ENCODE measurements at regions not wholly inside any gene's neighbourhood (a gene's known extent, or its start where the extent isn't known, plus 50 kb on each side); places are given as distances from the start of the nearest gene placed in this dataset.

DNA sequence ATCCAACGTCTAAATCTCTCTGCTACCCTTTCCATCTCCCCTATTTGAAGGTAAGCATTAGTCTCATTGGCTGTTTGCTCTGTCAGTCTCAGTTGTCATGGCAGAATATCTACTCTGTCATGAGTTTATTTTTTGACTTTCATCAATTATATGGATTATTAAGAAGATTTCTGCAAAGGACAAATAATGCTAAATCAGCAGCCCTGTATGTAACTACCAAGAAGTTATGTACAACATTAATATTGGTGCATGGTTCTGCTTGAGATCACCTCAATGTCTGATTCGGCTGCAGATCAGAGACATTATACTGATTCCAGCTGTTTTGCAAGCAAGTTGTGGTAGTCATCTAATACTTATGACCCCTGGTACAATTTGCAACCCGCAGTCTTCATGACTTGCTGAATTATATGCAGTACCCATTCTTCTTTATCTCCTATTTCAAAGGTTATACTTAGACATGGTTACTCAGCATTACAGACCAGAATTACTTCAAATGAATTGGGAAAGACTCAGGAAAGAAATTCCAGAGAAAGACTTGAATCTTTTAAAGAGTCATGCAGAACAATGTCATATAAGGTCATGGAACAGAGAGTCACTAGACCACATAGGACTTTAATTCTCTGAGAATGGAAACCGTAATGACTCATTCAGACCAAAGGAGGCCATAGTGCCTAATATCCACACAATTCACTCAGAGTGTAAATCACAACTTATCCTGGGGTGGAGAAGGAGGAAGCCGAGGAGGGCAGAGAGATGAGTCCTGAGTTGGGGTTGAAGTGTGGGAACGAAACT, 201.4 kb downstream of the IBTK start:
- Histone ChIP-seq H3K79me2 (ENCODE audit: control insufficient read depth, insufficient read depth, low read length) (no peaks in the 10 kb centered on the region), H3K4me1 (ENCODE audit: control insufficient read depth, extremely low read depth, insufficient read depth, low read length) (peaks cover under 1% of the 10 kb centered on the region), H3K4me3 (replicated peaks in 1 of 3; ENCODE audit: insufficient read depth in 1 of 3, low read depth in 1 of 3, low read length in 3 of 3) (no peak overlapping the region), H3K27ac (ENCODE audit: insufficient read depth, low read depth, low read length) (no peak overlapping the region), H3K9ac (replicated peaks; ENCODE audit: extremely low read depth, insufficient read depth, low read length) (no peak overlapping the region), H3K4me2 (ENCODE audit: insufficient read depth, low read length) (no peak overlapping the region), H3K36me3 (ENCODE audit: control insufficient read depth in 2 of 2, extremely low read depth in 1 of 2, insufficient read depth in 2 of 2, low read length in 2 of 2) (no peaks in the 10 kb centered on the region), H3K9me1 (replicated peaks; ENCODE audit: control insufficient read depth, extremely low read depth, insufficient read depth, low read length) (no peaks in the 10 kb centered on the region), H2AFZ (ENCODE audit: low read depth, low read length) (no peak overlapping the region), H4K20me1 (replicated peaks; ENCODE audit: control insufficient read depth, extremely low read depth, insufficient read depth, low read length) (no peaks in the 10 kb centered on the region), H3K9me3 (replicated peaks; ENCODE audit: control insufficient read depth, insufficient read depth, low read length) (no peaks in the 10 kb centered on the region), H3K27me3 (ENCODE audit: control insufficient read depth in 2 of 2, insufficient read depth in 2 of 2, low read length in 2 of 2) (no peaks in the 10 kb centered on the region)
- no peak for FAIRE-seq
- DNase-seq (ENCODE audit: low read depth, low spot score) = no peak
- no peak for TF ChIP-seq FOS (IDR thresholded peaks at IDR 0.05; ENCODE audit: borderline replicate concordance, insufficient read depth, low read length)
- no peak for TF ChIP-seq MYC (IDR thresholded peaks at IDR 0.05; ENCODE audit: low read depth, low read length)
- TF ChIP-seq GATA2 (IDR thresholded peaks at IDR 0.05; ENCODE audit: insufficient read depth, insufficient read length, low read depth, low read length) = no peak
- TF ChIP-seq JUN (IDR thresholded peaks at IDR 0.05; ENCODE audit: borderline replicate concordance, insufficient read depth, insufficient read length, low read depth) = no peak
- TF ChIP-seq, protein P1, sequence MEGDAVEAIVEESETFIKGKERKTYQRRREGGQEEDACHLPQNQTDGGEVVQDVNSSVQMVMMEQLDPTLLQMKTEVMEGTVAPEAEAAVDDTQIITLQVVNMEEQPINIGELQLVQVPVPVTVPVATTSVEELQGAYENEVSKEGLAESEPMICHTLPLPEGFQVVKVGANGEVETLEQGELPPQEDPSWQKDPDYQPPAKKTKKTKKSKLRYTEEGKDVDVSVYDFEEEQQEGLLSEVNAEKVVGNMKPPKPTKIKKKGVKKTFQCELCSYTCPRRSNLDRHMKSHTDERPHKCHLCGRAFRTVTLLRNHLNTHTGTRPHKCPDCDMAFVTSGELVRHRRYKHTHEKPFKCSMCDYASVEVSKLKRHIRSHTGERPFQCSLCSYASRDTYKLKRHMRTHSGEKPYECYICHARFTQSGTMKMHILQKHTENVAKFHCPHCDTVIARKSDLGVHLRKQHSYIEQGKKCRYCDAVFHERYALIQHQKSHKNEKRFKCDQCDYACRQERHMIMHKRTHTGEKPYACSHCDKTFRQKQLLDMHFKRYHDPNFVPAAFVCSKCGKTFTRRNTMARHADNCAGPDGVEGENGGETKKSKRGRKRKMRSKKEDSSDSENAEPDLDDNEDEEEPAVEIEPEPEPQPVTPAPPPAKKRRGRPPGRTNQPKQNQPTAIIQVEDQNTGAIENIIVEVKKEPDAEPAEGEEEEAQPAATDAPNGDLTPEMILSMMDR (IDR thresholded peaks at IDR 0.05; ENCODE audit: extremely low read depth in 1 of 2, insufficient read depth in 1 of 2, low read depth in 1 of 2, low read length in 2 of 2) = no peak
- TF ChIP-seq, protein P2, sequence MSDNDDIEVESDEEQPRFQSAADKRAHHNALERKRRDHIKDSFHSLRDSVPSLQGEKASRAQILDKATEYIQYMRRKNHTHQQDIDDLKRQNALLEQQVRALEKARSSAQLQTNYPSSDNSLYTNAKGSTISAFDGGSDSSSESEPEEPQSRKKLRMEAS (IDR thresholded peaks at IDR 0.05; ENCODE audit: insufficient read depth, insufficient read length) = no peak
- TF ChIP-seq EZH2 (IDR thresholded peaks at IDR 0.05; ENCODE audit: borderline replicate concordance, low read depth, low read length, severe bottlenecking) = no peak
- TF ChIP-seq POLR2AphosphoS5 (IDR thresholded peaks at IDR 0.05; ENCODE audit: insufficient read depth, low read depth, low read length) = no peak
- TF ChIP-seq POLR2A (IDR thresholded peaks at IDR 0.05; ENCODE audit: low read depth, low read length) = no peak
- dilution Hi-C loops (cut with MboI; ENCODE audit: extremely low pct_ligation_motif_present, low sequenced_read_pairs) (no loop called here), intact Hi-C loops (cut with micrococcal nuclease) (loop anchor here (10.0 kb wide), 1 partner anchor 1311 kb away; no protein-coding TSS in a partner anchor)
- ChIA-PET POLR2A (no interaction called here), CTCF (no interaction called here)
- BruUV-seq (replicated peaks) = no TSS peak

All from endothelial cell of umbilical vein (primary cell).